ENCODE measurements at regions not wholly inside any gene's neighbourhood (a gene's known extent, or its start where the extent isn't known, plus 50 kb on each side); places are given as distances from the start of the nearest gene placed in this dataset.

GRCh38 chr2:56109994-56110393 lies 73.8 kb upstream of the CCDC85A start:
- TF ChIP-seq CTCF (IDR thresholded peaks at IDR 0.05; ENCODE audit: poor library complexity) (no peak), EZH2 (IDR thresholded peaks at IDR 0.05; ENCODE audit: borderline replicate concordance) (no peak), EZH2phosphoT487 (IDR thresholded peaks at IDR 0.05; ENCODE audit: low read depth, severe bottlenecking, unreplicated experiment) (no peak)

All from hepatocyte (in vitro differentiated cells).